GM21390 (cell line): ENCODE measurements at regions not wholly inside any gene's neighbourhood (a gene's known extent, or its start where the extent isn't known, plus 50 kb on each side); places are given as distances from the start of the nearest gene placed in this dataset.

ENCODE experiments used
- ATAC-seq: cut with Tn5 transposase; IDR thresholded peaks from one replicate; pipeline ENCODE4 v1.9.1; 2021; ENCODE audit not compliant: unreplicated experiment

DNA sequence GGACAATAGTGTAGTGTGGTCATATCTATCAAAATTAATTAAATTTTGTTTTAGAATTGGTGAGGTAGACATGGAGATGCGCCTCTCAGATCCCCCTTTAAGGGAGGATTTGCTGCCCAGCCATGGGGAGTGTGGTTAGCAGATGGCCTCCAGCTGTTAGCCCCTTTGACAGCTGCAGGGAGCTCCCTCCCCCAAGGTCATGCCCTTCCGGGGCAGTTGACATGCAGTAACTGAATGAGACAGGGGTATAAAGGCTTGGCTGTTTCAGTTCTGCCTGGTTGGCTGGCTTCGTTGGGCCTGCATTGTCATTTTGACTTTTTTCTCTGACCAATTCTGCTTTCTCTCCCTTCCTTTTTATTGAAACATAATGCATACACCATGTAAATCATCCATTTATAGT is 291.5 kb upstream of the SRRM4 start:
- no peak for ATAC-seq

DNA sequence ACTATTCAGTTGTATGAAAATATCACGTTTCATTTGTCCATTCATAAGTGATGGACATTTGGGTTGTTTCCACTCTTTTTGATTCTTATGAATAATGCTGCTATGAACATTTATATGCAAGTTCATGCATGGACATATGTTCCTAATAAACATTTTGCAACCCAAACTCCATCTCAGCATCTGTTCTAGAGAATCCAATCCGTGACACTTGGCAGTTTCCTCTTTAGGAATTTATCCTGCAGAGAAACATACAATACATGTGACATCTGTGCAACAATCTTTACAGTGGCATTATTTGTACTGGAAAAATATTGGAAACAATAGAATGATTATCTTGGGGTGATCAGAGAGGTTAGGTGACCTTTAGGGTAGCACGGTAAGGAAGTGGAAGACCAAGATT is 290.8 kb upstream of the SRRM4 start:
- ATAC-seq = no peak

DNA sequence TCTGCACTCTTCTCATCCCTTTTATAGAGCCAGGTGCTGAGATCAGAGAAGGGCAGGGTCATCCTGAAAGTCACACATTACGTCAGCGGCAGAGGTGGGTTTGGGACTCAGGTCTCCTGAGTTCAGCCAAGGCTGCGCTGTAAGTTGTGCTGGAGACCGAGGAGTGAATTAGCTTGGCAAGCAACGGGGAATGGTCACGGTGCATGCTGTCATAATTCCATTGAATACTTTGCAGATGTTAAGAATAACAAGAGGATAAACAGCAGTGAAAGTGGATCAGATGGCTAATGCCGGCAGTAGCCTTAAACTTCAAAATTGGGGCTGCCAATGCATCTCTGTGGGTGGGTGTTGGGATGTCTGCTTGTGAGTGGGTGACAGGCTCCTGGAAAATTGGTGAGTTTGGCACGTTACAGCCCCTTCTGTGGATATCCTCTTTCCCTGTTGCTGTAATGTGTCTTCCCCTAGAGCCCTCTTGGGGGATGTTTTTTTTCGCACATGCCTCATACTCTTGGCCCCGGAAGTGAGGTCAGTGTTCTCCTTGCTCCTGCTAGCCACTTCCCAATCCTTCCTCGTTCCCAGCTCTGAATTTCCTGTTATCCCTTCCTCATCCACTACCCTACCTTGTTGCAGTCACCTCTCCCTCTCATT is 287.1 kb upstream of the SRRM4 start:
- ATAC-seq = no peak

DNA sequence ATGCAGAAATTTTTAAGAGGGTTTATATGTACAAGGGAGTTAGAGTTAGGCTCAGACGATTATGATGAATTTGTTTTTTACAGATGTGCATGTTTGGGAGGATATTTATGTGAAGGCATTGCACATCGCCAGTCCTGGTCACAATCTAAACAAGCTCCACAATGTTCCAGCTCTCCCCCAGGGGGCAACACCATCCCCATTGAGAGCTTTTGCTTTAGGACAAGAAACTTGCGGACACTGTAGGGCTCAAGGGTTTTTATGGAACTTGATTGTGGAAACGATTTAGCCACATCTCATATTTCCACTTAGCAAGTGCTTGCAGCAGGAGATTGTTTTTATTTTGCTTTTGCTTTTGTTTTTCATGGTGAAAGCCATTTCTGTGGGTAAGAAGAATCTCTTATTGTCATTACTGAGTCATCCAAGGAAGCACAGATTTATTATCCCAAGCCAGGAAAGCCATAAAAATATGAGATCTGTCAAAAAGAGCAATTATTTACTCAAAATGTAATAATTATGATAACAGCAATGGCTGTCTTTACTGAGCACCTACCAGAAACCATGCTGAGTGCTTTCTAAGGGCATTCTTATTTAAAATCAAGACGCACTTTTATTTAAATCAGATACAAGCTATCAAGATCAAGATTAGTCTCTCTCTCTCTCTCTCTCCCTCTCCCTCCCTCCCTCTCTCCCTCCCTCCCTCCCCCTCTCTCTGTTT is 276.7 kb upstream of the SRRM4 start:
- ATAC-seq = no peak

DNA sequence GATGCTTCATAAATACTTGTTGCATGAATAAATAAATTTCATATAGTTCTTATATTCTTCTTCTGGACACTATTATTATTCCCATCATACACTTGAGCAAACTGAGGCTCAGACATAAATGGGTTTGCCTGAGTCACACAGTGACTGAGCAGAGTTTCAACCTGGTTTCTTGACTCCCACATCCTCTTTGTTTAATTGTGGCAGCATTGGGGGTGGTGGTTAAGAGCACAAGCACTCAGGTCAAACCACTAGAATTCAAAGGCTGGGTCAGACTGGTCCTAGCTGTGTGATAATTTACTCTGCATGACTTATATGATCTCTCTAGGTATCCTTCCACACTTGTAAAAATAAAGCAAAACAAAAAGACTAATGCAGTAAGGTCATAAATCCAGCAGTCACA is 274.9 kb upstream of the SRRM4 start:
- no peak for ATAC-seq

DNA sequence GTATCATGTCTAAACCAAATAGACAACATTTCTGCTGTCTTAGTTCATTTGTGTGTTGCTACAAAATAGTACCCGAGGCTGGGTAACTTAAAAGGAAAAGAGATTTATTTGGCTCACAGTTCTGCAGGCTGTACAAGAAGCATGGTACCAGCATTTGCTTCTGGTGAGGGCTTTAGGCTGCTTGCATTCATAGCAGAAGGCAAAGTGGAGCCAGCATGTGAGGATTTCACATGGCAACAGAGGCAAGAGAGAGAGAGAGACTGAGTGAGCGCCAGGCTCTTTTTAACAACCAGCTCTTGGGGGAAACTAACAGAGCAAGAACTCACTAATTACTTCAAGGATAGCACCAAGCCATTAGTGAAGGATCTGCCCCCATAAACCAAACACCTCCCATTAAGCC is 271.4 kb upstream of the SRRM4 start:
- no peak for ATAC-seq

DNA sequence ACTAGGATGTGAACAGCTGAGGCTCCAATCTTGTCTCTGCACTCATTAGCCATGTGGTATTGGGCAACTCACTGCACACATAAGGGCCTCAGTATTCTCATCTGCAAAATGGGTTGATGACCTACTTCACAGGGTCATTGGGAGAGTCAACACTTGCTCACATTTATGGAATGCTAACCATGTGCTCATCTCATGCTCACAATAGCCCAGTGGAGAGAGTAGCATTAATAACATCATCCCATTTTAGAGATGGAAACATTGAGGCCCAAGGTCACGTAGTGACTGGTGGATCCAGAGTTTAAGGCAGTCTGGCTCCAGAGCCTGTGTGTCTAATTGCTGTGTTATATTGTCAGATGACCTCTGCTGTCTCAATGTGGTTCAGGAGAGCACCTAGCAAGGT is 270.2 kb upstream of the SRRM4 start:
- ATAC-seq = no peak

DNA sequence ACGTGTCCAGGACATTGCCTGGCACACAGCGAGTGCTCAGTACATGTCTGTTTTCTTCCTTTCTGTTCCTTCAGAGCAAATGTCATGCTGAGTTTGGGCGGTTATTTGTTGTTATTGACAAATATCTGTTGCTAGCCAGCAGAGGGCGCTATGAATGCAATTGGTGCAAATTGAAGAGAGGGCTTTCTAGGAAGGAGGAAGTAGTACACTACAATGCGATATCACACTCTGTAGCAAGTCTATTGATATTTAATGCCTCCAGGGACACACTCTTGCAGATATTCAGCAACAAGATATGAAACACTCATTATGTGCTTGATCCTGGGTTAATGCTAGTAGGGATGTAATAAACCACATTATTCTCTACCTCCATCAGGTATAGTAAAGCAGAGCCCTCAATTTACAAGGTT is 267.3 kb upstream of the SRRM4 start:
- ATAC-seq = peak; percentile 89

DNA sequence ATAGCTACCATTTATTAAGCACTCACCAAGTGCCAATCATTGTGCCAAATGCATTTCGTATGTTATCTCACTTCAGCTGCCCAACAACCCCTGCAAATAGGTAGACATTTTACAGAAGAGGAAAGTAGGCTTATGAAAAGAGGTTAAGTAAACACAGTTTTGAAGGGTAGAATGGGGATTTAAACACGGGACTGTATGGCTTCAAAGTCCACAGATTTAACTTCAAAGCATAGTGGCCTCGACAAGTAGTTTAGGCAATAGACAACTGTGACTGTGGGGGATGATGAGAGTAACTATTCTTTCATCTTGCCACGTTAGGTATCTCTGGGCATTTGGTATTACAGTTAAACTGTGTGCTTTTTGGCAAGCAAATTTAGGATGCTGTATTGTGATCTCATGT is 266.8 kb upstream of the SRRM4 start:
- no peak for ATAC-seq

DNA sequence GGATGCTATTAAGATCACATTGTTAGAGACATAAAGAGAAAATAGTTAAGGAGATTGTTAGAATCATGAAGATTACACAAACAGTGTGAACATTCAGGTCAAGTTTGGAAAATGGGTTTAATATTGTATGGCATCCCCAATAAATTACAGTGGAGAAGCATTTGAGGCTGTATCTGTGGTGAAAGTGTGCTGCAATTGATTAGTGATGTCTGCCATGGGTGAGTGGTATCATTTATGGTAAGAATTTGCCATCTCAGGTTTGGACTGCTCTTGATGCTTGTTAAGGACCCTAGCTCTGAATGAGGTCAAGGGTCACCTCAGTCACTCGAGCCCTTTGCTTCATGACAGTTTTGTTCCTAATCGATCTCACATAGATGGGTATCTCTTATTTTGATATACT is 265.7 kb upstream of the SRRM4 start:
- ATAC-seq = no peak

DNA sequence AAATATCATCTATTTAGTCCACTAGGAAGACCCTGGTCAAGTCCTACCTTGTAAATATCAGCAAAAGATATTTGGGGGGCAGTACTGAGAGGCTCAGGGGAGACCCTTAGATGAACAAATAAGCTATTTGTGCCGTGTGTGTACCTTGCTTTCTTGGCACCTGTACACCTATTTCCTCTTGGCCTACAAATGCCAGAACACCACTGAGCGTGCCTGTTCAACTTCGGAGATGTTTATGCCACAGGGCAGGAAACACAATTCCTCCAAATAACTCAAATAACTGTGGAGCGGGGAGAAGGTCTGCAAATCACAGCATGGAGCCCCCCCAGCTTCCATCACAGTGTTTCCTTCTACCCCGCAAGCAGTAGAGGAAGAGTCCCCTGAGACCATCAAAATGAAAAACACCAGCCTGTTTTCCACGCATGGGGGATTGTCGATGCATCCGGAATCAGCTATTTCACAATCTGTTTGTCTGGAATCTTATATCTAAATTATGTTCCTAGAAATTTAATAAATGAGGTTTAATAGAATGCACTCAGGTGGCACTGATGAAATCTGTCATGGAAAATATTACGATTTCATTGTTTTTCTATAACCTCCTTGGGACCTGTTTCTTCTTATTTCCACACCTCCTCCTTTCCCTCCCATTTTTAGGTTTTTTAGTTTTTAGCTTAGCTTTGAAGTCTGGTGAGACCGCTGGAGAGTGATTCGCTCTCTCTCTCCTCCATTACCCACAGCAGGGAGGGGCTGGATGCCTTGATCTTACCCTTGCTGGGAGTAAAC is 254.0 kb upstream of the SRRM4 start:
- ATAC-seq = no peak

DNA sequence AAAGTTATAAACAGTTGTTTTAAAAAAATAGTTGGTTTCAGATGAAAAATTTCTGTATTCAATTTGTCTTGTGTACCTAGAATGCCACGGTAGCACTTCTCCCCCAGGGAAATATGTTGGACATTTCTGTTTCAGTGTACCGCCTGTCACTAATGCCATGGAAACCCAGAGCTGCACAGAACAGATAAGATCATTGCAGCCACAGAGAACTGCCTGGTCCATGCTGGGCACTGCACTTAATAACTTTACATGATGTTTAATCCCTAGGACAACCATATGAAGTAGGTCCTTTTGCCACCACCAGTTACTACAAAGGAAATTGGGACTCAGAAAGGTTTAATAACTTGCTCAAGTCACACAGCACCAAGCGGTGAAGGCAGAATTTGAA is 253.4 kb upstream of the SRRM4 start:
- no peak for ATAC-seq

DNA sequence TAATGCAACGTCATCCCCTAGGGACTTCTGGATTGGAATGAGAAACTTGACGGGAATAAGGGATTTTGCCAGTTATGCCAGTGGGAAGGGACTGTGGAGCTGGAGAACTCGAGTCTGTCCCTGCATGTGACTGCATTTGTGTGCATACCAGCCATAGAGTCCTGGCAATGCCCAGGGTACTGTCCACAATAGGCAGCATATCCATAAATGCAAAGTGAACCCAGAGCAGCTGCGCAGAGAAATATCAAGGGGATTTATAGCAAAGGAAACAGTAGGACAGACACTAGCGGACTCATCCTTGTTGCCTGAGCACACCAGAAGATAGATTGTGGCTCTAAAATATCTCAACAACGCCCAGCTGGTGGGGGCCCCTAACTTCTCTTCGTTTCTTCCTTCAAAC is 247.1 kb upstream of the SRRM4 start:
- no peak for ATAC-seq

DNA sequence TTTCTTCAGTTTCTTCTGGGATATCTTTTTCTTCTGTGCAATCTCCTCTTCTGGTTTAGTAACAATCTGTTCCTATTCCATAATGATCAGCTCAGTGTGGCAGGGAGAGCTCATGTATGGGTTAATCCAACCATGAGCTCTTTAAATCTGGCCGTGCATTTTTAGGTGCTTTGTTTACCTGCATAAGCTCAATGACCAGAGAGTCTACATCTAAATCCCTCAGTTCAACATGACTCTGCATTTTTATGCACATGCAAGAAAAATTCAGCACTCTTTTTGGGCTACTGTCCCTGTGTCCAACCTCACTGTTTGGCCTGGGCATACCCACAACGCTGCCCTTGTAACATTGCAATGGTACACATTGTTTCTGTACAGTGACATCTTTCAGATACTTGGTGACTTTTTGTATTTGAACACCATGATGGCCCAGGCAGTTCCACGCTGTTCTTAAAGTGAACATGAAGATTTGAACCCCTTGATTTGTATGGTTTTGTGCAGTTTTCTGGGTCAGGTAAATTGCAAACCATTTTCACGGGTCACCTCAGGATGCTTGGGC is 243.3 kb upstream of the SRRM4 start:
- no peak for ATAC-seq

DNA sequence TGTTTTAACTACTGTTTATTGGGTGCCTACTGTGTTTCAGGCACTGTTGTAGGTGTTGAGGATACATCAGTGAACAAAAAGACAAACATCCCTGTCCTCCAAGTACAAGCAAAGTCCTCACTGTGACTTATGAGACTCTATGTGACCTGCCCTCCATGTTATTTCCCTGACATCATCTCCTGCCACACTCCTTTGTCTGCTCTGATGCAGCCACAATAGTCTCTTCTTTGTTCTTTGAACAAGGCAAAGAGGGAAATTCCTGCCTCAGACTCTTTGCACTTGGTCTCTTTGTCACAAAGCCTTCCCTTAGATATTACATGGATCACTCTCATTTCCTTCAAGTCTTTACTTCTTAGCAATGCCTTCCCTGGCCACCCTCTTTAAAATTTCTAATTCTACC is 240.1 kb upstream of the SRRM4 start:
- no peak for ATAC-seq

DNA sequence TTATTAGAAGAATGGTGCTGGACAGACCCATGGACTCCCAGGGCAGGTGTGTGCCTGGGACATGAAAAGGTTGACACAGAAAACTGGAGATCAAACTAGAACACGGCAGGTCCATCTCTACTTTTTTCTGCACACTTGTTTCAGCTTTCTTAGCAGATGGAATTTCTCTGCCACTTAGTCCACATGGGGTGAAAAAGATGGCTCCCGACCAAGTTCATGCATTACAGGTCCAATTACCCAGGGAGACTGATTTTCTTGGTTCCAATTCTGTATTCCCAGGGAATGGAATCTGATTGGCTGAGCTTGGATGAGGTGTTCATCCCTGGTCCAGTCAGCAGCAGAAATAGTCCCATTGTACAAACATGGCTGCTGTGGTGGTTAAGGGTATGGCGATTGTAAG is 238.9 kb upstream of the SRRM4 start:
- no peak for ATAC-seq

DNA sequence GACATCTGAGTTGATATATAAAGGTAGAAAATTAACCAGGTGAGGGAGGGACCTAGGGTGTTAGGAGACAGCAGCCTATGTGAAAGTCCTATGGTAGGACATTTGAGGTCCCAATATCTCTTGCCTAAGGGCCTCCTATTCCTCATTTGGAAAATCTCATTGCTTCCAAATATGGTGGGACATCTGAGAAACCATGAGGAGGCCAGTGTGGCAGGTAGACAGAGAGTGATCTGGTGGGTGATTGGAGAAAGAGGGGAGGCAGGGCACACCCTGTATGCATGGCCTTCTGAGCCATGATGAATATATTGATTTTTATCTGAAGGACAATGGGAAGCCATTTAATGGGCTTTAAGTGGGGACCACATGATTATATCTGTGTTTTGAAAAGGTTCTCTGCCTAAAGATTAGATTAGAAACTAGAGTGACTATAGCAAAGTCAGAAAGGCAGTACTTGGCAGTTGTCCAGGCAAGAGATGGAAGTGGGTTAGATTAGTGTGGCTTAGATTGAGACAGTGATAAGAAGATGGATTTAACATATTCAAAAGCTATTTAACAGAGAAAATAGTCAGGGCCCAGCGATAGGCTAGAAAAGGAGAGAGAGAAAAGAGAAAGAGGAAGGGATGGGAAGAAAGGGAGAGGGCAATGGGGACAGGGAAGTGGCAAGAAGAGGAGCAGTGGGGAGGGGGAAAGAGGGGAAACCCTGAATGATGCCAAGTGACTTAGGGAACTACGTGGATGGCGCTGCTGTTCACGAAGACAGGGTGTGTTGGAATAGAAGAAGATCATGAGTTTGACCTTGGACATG is 237.2 kb upstream of the SRRM4 start:
- no peak for ATAC-seq

DNA sequence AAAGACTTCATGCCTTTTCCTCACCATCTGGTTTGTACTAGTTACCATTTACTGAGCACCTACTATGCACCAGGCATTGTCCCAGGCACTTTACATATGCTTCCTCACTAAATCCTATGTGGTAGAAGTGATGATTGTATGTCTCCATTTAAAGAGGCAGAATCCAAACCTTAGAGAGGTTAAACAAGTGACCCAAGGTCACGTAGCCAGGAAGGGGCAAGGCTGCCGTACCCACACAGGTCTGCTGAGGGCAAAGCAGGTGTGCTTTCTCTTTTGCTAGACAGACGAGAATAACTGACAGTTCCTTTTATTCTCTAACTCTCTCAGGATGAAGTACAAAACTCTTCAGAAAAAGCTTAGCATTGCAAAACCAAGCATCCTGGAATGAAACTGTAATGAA is 235.2 kb upstream of the SRRM4 start:
- no peak for ATAC-seq

DNA sequence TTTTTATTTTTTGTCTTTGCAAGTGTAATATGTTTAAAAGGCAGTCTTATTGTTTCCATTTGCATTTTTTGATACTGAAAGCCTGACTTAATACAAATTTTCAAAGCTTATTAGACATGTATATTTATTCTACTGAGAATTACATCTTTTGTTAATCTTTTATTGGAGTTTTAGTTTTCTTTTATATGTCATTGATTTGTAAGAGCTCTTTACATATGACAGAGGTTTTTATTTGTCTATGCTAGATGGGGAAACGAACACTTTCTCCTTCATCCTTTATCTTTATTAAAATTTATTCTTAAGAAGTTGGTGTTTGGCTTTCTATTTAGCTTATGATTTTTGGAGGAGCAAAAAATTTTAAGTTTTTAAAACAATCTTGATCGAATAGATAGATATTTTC is 234.4 kb upstream of the SRRM4 start:
- no peak for ATAC-seq

DNA sequence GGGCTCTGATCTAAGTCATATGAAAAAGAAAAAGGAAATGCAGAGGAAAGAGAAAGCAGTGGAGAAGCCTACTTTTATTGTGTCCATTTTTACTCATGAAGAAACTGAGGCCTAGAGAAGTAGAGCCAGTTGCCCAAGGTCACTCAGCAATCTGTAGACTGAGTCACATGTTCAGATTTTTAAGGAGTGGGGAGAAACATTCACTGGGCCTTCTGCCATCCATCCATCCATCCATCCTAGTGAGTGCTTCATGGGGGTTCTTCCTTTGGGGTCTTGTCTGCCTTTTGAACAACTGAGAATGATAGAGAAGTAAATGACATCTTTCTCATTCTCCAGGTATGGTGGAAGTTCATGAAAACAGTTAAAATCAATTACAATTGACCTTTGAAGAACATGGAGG is 233.6 kb upstream of the SRRM4 start:
- no peak for ATAC-seq
